Kidney (tissue), 13 donors: ENCODE measurements at regions not wholly inside any gene's neighbourhood (a gene's known extent, or its start where the extent isn't known, plus 50 kb on each side); places are given as distances from the start of the nearest gene placed in this dataset.

Experiments
- DNase-seq, 5 donors: peaks; one replicate each; pipeline ENCODE4 v3.0.0-alpha.2; 2013 to 2020
- FAIRE-seq: peaks from 2 replicates; lab custom pipeline; 2012; peaks lifted over from hg19 to GRCh38; lab: Jason Lieb, UNC
- H3K27ac ChIP-seq, 2 donors: one replicate each; pipeline ENCODE4 v1.7.0; 2013; ENCODE audit warnings: low read depth in 2 of 2, low read length in 2 of 2, inconsistent platforms in 1 of 2
- H3K27me3 ChIP-seq: one replicate; pipeline ENCODE4 v1.7.1; 2013; ENCODE audit warnings: low read length, inconsistent platforms; ENCODE audit not compliant: control insufficient read depth, insufficient read depth
- H3K36me3 ChIP-seq, 3 donors: one replicate each; pipeline versions ENCODE4 v1.7.0 to v1.7.1; 2013; ENCODE audit warnings: low read length in 3 of 3, control low read depth in 1 of 3, inconsistent platforms in 1 of 3; ENCODE audit not compliant: insufficient read depth in 3 of 3, control insufficient read depth in 2 of 3
- H3K4me1 ChIP-seq, 3 donors: one replicate each; pipeline versions ENCODE4 v1.7.0 to v1.7.1; 2013; ENCODE audit warnings: low read length in 3 of 3, inconsistent platforms in 1 of 3, low read depth in 1 of 3; ENCODE audit not compliant: control insufficient read depth in 2 of 3, insufficient read depth in 2 of 3
- H3K4me3 ChIP-seq, 3 donors: one replicate each; pipeline versions ENCODE4 v1.7.0 to v1.8.1; 2013; ENCODE audit warnings: low read length in 3 of 3, control low read depth in 1 of 3, inconsistent platforms in 1 of 3
- H3K9ac ChIP-seq, 3 donors: one replicate each; pipeline versions ENCODE4 v1.7.0 to v1.7.1; 2013; ENCODE audit warnings: low read length in 3 of 3, control low read depth in 1 of 3, inconsistent platforms in 1 of 3
- H3K9me3 ChIP-seq, 3 donors: one replicate each; pipeline versions ENCODE4 v1.7.0 to v1.7.1; 2013; ENCODE audit warnings: low read length in 3 of 3, control low read depth in 1 of 3, inconsistent platforms in 1 of 3; ENCODE audit not compliant: control insufficient read depth in 2 of 3, insufficient read depth in 1 of 3
- intact Hi-C: fragments of 100-400 bp; cut with DNase I; formaldehyde crosslinking; loops from one replicate; pipeline ENCODE4 v1.11.1; 2022
- TF ChIP-seq, protein P1 (sequence below): IDR thresholded peaks from 3 replicates; pipeline ENCODE4 v1.5.1; 2012; ENCODE audit warnings: mild to moderate bottlenecking, moderate library complexity, borderline replicate concordance; ENCODE audit not compliant: insufficient read depth; ENCODE audit errors: extremely low read depth
- donor health status: control.
- donor health status: control.
- donor health status: control.
- donor health status: control.
- donor health status: control.
- donor health status: DM: yes; HTN: yes; CAD: no.
- donor health status: Normal renal cell carcinoma (clear cell type).

DNA sequence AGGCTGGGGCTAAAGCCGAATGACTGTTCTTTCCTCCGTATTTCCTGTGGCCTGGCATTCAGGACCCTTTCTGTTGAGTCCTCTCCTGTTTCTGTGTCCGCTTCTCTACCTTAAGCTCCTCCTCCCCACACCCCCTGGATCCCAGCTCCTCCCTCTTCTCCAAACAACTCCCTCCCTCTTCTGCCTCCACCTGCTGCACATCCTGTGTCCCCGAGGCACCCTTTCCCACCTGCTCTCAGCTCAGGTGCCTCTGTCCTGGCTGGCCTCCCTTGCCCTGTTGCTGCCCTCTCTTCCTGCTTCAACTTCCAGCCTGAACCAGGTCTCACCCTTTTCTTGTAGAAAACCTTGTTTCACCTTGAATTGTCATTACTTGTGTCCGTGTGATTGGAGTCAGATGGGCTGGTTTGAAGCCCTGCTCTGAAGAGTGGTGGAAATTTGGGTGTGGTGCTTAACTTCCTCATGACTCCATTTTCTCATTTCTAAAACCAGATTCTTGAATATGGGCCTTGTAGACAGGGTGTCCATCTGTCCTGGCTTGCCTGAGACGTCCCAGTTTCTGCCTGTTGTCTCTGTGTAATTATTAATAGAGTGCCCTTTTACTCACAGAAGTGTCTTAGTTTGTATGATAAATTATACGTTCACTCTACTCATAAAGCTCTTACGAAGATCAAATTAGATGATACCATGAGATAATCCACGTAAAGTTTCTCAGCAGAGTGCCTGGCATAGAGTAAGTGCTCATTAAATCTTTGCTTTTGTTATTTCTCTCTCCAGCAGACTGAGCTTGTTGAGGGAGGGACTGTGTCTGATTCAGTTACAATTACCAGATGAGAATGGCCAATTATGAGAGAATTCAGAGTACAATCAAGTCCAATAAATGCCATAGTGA, 58.9 kb upstream of the TRABD2B start:
- TF ChIP-seq, protein P1, sequence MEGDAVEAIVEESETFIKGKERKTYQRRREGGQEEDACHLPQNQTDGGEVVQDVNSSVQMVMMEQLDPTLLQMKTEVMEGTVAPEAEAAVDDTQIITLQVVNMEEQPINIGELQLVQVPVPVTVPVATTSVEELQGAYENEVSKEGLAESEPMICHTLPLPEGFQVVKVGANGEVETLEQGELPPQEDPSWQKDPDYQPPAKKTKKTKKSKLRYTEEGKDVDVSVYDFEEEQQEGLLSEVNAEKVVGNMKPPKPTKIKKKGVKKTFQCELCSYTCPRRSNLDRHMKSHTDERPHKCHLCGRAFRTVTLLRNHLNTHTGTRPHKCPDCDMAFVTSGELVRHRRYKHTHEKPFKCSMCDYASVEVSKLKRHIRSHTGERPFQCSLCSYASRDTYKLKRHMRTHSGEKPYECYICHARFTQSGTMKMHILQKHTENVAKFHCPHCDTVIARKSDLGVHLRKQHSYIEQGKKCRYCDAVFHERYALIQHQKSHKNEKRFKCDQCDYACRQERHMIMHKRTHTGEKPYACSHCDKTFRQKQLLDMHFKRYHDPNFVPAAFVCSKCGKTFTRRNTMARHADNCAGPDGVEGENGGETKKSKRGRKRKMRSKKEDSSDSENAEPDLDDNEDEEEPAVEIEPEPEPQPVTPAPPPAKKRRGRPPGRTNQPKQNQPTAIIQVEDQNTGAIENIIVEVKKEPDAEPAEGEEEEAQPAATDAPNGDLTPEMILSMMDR: no peak
- Histone ChIP-seq H3K36me3 (no peaks in the 10 kb centered on the region), H3K27me3 (no peaks in the 10 kb centered on the region), H3K9me3 (no peaks in the 10 kb centered on the region), H3K27ac (peak overlapping the region; percentile 11 to 55), H3K9ac (no peak overlapping the region), H3K4me3 (no peak overlapping the region), H3K4me1 (peaks cover 0 to 47% (median 32%) of the 10 kb centered on the region in 3 donors)
- FAIRE-seq (no peak), DNase-seq (peak in 4 of 5 donors; percentile 64 to 75 (median 67))
- intact Hi-C loops: no loop called here

DNA sequence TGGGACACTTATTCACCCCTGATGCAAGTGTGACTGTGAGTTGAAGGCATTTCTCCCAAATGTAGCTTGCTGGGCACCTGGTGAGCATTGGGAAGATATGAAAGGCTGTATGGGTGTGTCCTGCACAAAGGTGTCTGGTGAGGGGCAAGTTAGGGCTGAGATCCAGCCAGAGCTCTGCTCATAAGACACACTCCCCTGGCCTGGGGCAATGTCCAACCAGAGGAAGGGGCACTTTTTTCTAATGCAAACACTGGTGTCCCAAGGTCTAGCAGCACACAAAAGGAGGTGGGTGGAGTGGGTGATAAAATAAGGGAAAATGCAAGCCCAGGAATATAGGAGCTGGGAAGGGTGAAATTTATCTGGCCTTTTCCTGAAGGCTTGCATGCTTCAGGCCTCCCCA, 57.0 kb upstream of the TRABD2B start:
- no peaks in the 10 kb centered on the region for H3K36me3 ChIP-seq
- no peak overlapping the region for H3K4me3 ChIP-seq
- H3K27me3 ChIP-seq: no peaks in the 10 kb centered on the region
- TF ChIP-seq, protein P1: no peak
- no peaks in the 10 kb centered on the region for H3K9me3 ChIP-seq
- DNase-seq (no peak), FAIRE-seq (no peak)
- H3K9ac ChIP-seq: no peak overlapping the region
- H3K4me1 ChIP-seq: peaks cover 0 to 40% (median 26%) of the 10 kb centered on the region in 3 donors
- no peak overlapping the region for H3K27ac ChIP-seq
- intact Hi-C loops: no loop called here

DNA sequence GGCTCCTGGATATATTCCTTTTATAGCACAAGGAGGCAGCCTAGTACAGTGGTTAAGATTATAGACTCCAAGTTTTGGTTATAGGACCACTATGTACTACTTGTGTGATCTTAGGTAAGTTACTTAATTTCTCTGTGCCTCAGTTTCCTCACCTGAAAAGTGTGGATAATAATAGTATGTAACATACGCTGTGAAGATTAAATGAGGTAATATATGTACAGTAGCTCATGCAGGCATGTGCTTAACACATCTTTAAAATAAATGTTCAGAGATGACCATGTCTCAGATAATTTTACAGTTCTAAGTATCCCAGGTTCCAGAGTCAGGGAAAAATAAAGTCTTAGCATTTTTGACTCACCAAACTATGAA, 55.7 kb upstream of the TRABD2B start:
- no peaks in the 10 kb centered on the region for H3K27me3 ChIP-seq
- peaks cover 0 to 34% (median 19%) of the 10 kb centered on the region in 3 donors for H3K4me1 ChIP-seq
- FAIRE-seq (no peak), DNase-seq (no peak)
- intact Hi-C loops: no loop called here
- TF ChIP-seq, protein P1: no peak
- H3K4me3 ChIP-seq: no peak overlapping the region
- H3K9me3 ChIP-seq: no peaks in the 10 kb centered on the region
- no peaks in the 10 kb centered on the region for H3K36me3 ChIP-seq
- H3K27ac ChIP-seq: no peak overlapping the region
- H3K9ac ChIP-seq: no peak overlapping the region
